Esophagus (tissue), 2 donors: ENCODE measurements at regions not wholly inside any gene's neighbourhood (a gene's known extent, or its start where the extent isn't known, plus 50 kb on each side); places are given as distances from the start of the nearest gene placed in this dataset.

ENCODE experiments used
- H3K27ac ChIP-seq, 2 donors: one replicate each; pipeline ENCODE4 v1.5.1; 2013; ENCODE audit warnings: low read depth in 2 of 2, mild to moderate bottlenecking in 2 of 2, inconsistent platforms in 1 of 2, low read length in 1 of 2, moderate library complexity in 1 of 2
- H3K27me3 ChIP-seq, 2 donors: one replicate each; pipeline ENCODE4 v1.6.1; 2013; ENCODE audit warnings: low read length in 2 of 2, control low read depth in 1 of 2, mild to moderate bottlenecking in 1 of 2; ENCODE audit not compliant: insufficient read depth in 2 of 2, control insufficient read depth in 1 of 2
- H3K36me3 ChIP-seq, 2 donors: one replicate each; pipeline ENCODE4 v1.6.1; 2013; ENCODE audit warnings: low read length in 1 of 2; ENCODE audit not compliant: control insufficient read depth in 2 of 2, insufficient read depth in 2 of 2
- H3K4me1 ChIP-seq, 2 donors: one replicate each; pipeline ENCODE4 v1.6.1; 2013; ENCODE audit warnings: low read length in 1 of 2; ENCODE audit not compliant: control insufficient read depth in 2 of 2, insufficient read depth in 2 of 2
- H3K4me3 ChIP-seq, 2 donors: one replicate each; pipeline ENCODE4 v1.5.1; 2013; ENCODE audit warnings: low read length in 2 of 2, mild to moderate bottlenecking in 2 of 2, low read depth in 1 of 2, moderate library complexity in 1 of 2
- H3K9me3 ChIP-seq, 2 donors: one replicate each; pipeline ENCODE4 v1.6.1; 2013; ENCODE audit warnings: mild to moderate bottlenecking in 2 of 2, low read depth in 1 of 2, low read length in 1 of 2, moderate library complexity in 1 of 2; ENCODE audit not compliant: control insufficient read depth in 2 of 2, insufficient read depth in 1 of 2
- WGBS, 2 donors: extraction: QIAGEN DNeasy Blood & Tissue Kit; methylation state at CpG; one replicate each; pipeline ENCODE4 v1.1.7; 2013; 5-methylcytosine and 5-hydroxymethylcytosine counted together
- donor health status: healthy with polysubstance abuse.
- donor health status: Bipolar disorder and iron deficiency.

DNA sequence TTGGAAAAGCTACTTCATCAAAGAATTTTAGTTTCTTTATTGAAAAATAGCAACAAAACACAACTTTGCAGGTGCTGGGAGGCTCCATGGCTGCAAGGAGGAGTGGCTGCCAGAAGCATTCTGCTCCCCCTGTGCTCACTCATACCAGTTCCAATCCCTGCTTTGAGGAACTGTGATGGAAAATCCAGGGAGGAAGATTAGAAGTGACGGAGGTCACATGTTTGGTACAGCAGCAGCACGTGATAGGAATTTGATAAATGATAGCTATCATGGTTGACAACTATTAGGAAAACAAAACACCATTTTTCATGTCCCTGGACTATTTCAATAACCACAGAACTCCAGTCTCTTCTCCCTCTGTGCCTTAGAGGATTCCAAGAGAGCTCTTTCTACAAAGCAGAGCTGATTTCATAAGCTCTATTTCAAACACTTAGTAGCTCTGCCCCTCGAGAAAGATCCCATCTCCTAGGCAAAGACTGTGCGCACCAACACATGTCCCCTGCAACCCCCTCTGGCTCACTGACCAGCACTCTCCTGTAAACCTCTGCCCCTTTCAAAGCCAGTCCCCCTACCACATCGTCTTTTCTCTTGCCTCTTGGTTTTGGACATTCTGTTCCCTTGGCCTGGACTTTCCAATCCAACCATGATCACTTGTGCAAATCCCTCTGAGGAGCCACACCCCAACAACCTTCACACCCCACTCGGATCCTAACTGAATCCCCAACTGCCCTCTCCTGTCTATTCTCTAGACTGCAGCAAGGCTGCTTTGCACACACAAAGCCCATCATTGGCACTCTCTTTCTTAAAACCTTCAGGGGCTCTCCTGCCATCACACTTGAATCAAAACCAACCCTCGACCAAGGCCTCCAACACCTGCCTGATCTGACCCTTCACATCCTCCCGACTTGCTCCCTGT, 352.4 kb upstream of the PKDCC start:
- H3K4me1 ChIP-seq = no peaks in the 10 kb centered on the region
- no peak overlapping the region for H3K27ac ChIP-seq
- no peaks in the 10 kb centered on the region for H3K9me3 ChIP-seq
- 69 to 76% methylated on average over 8 of the region's 8 CpGs for WGBS, 2 donors
- H3K36me3 ChIP-seq = no peaks in the 10 kb centered on the region
- no peak overlapping the region for H3K4me3 ChIP-seq
- H3K27me3 ChIP-seq = no peaks in the 10 kb centered on the region

DNA sequence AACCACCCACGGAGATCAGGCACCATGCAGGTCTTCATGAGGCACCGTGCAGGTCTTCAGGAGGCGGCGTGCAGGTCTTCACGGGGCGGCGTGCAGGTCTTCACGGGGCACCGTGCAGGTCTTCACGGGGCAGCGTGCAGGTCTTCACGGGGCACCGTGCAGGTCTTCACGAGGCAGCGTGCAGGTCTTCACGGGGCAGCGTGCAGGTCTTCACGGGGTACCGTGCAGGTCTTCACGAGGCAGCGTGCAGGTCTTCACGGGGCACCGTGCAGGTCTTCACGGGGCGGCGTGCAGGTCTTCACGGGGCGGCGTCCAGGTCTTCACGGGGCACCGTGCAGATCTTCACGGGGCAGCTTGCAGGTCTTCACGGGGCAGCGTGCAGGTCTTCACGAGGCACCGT, 350.4 kb upstream of the PKDCC start:
- H3K4me3 ChIP-seq = no peak overlapping the region
- H3K36me3 ChIP-seq = no peaks in the 10 kb centered on the region
- H3K27me3 ChIP-seq = no peaks in the 10 kb centered on the region
- H3K9me3 ChIP-seq = no peaks in the 10 kb centered on the region
- H3K4me1 ChIP-seq = no peaks in the 10 kb centered on the region
- no peak overlapping the region for H3K27ac ChIP-seq
- WGBS, 2 donors = 95 to 97% methylated on average over 34 to 36 of the region's 36 CpGs

DNA sequence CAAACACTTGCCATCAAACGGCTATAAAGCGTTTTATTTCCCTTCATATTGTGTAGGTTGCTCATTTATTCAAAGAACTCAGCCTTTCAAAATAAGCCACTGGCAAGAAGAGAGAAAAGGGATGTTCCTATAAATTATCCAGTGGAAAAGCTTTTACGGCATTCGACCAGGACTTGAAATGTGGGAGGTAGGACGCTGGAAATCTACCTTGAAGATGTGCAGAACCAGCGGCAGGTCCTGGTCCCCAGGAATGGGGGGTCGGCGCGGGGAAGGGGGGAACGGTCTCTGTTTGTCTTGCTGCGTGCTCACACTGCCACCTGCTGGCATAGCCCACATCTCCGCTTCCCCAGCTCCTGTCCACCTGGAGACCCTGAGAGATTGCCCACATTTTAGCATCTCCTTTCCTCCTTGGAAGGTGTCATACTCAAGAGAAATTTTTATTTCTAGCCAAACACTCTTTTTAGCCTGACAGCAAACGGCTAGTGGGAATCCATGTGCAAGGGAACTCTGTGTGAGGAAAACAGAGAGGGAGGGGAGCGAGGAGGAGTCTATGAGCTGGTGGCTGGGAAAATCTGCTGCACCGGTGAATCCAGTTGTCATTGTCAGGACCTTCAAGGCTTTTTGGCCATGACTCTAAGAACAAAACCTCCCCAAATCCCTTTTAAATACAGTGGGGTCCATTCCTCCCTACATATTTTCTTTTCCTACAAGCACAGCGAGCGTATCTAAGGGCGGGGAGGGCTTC, 349.0 kb upstream of the PKDCC start:
- Histone ChIP-seq H3K9me3 (no peaks in the 10 kb centered on the region), H3K27ac (no peak overlapping the region), H3K4me1 (no peaks in the 10 kb centered on the region), H3K4me3 (no peak overlapping the region), H3K36me3 (no peaks in the 10 kb centered on the region), H3K27me3 (no peaks in the 10 kb centered on the region)
- WGBS, 2 donors = 27 to 35% methylated on average over 18 of the region's 18 CpGs

DNA sequence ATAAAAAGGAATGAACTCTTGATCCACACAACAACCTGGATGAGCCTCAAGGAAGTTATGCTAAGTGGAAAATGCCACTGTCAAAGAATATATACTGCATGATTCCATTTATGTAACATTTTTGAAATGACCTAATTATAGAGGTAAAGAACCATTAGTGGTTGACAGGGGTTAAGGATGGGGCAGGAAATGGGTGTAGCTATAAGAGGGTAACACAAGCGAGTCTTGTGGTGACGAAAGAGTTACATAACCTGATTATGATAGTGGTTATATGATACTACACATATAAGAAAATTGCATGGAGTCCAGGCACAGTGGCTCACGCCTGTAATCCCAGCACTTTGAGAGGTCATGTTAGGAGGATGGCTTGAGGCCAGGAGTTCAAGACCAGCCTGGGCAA, 346.6 kb upstream of the PKDCC start:
- Histone ChIP-seq H3K9me3 (no peaks in the 10 kb centered on the region), H3K4me3 (no peak overlapping the region), H3K27ac (no peak overlapping the region), H3K4me1 (no peaks in the 10 kb centered on the region), H3K36me3 (no peaks in the 10 kb centered on the region), H3K27me3 (no peaks in the 10 kb centered on the region)
- 68 to 75% methylated on average over 3 of the region's 3 CpGs for WGBS, 2 donors

GRCh38 chr2:41703123-41703522, 344.7 kb upstream of the PKDCC start:
- H3K27me3 ChIP-seq = no peaks in the 10 kb centered on the region
- H3K27ac ChIP-seq = no peak overlapping the region
- H3K9me3 ChIP-seq = no peaks in the 10 kb centered on the region
- 45 to 67% methylated on average over 2 of the region's 2 CpGs for WGBS, 2 donors
- no peak overlapping the region for H3K4me3 ChIP-seq
- H3K36me3 ChIP-seq = no peaks in the 10 kb centered on the region
- H3K4me1 ChIP-seq = no peaks in the 10 kb centered on the region

GRCh38 chr2:41705634-41706033, 342.2 kb upstream of the PKDCC start:
- H3K4me1 ChIP-seq = peaks cover 0 to 2% of the 10 kb centered on the region in 2 donors

GRCh38 chr2:41706286-41706685, 341.5 kb upstream of the PKDCC start:
- no peak overlapping the region for H3K27ac ChIP-seq
- H3K4me3 ChIP-seq = no peak overlapping the region
- peaks cover 0 to 3% of the 10 kb centered on the region in 2 donors for H3K4me1 ChIP-seq
- no peaks in the 10 kb centered on the region for H3K36me3 ChIP-seq
- H3K27me3 ChIP-seq = no peaks in the 10 kb centered on the region
- no peaks in the 10 kb centered on the region for H3K9me3 ChIP-seq
- 67 to 70% methylated on average over 2 of the region's 2 CpGs for WGBS, 2 donors

More at GRCh38 chr2:41705634-41706033, 342.2 kb upstream of the PKDCC start:
- H3K36me3 ChIP-seq = no peaks in the 10 kb centered on the region
- no peaks in the 10 kb centered on the region for H3K9me3 ChIP-seq
- H3K27ac ChIP-seq = no peak overlapping the region
- H3K4me3 ChIP-seq = no peak overlapping the region
- 69 to 76% methylated on average over 4 of the region's 4 CpGs for WGBS, 2 donors
- H3K27me3 ChIP-seq = no peaks in the 10 kb centered on the region

- Histone ChIP-seq H3K36me3 (no peaks in the 10 kb centered on the region), H3K4me1 (peaks cover 0 to 3% of the 10 kb centered on the region in 2 donors), H3K27ac (no peak overlapping the region), H3K27me3 (no peaks in the 10 kb centered on the region), H3K9me3 (no peaks in the 10 kb centered on the region), H3K4me3 (no peak overlapping the region)
- 90% methylated on average over 10 of the region's 10 CpGs for WGBS, 2 donors
Observed at GRCh38 chr2:41707790-41708451, 339.9 kb upstream of the PKDCC start.

- Histone ChIP-seq H3K27ac (no peak overlapping the region), H3K36me3 (no peaks in the 10 kb centered on the region), H3K27me3 (no peaks in the 10 kb centered on the region), H3K9me3 (no peaks in the 10 kb centered on the region), H3K4me1 (peaks cover 0 to 3% of the 10 kb centered on the region in 2 donors), H3K4me3 (no peak overlapping the region)
- 52 to 58% methylated on average over 10 of the region's 10 CpGs for WGBS, 2 donors
Observed at GRCh38 chr2:41709702-41710599, 337.9 kb upstream of the PKDCC start.
